ENCODE measurements at regions not wholly inside any gene's neighbourhood (a gene's known extent, or its start where the extent isn't known, plus 50 kb on each side); places are given as distances from the start of the nearest gene placed in this dataset.

DNA sequence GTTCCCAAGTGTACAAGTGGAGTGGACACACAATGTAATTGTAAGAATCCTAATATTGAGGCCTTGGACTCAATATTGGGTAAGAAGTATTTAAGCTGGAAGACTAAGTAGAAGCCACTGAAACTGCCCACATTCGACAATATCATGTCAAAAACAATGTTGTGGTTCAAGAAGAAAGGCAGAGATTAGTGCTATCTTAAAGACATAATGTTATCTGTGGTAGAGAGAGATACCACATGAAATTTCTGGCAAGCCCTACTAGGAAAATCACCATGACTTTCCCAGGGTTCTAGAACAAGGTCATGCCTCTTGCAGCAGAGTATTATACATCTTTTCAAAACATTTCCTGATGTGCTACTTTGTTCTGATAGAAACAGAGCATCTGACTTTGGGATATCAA is 192.6 kb downstream of the RAP2B start:
- Mint-ChIP-seq H3K4me1 (no peaks in the 10 kb centered on the region), H3K9me3 (peaks cover 0 to 10% (median 6%) of the 10 kb centered on the region in 7 donors), H3K4me3 (no peak overlapping the region), H3K27ac (no peak overlapping the region), H3K27me3 (ENCODE audit: low read depth in 3 of 3) (peaks cover 0 to 2% (median 1%) of the 10 kb centered on the region in 3 donors), H3K36me3 (no peaks in the 10 kb centered on the region)
- no peak for DNase-seq
- intact Hi-C loops (cut with micrococcal nuclease) = no loop called here
- Histone ChIP-seq H3K4me3 (replicated peaks in 1 of 3; ENCODE audit: low read depth in 2 of 3, low read length in 3 of 3) (no peak overlapping the region), H3K9me3 (replicated peaks in 1 of 2; ENCODE audit: control insufficient read depth in 1 of 2, insufficient read depth in 1 of 2, low read length in 2 of 2) (peaks cover 0 to 9% of the 10 kb centered on the region in 2 donors), H3K27me3 (ENCODE audit: control insufficient read depth in 2 of 2, insufficient read depth in 2 of 2, low read length in 2 of 2) (no peaks in the 10 kb centered on the region), H4K20me1 (ENCODE audit: insufficient read depth, low read length) (no peaks in the 10 kb centered on the region), H3K79me2 (ENCODE audit: insufficient read depth, low read length) (no peaks in the 10 kb centered on the region), H3K9ac (ENCODE audit: insufficient read depth, low read length, poor library complexity, severe bottlenecking) (no peak overlapping the region), H3K4me1 (ENCODE audit: control insufficient read depth in 1 of 2, insufficient read depth in 2 of 2, low read length in 2 of 2) (no peaks in the 10 kb centered on the region), H3K4me2 (replicated peaks; ENCODE audit: extremely low read depth, low read length, poor library complexity, severe bottlenecking) (no peak overlapping the region), H3K36me3 (replicated peaks in 1 of 2; ENCODE audit: control insufficient read depth in 1 of 2, insufficient read depth in 2 of 2, low read length in 2 of 2) (no peaks in the 10 kb centered on the region), H2AFZ (ENCODE audit: insufficient read depth, low read depth, low read length, poor library complexity, severe bottlenecking) (no peak overlapping the region), H3K27ac (ENCODE audit: low read depth in 1 of 2, low read length in 2 of 2) (no peak overlapping the region)
- no CpG with 5 or more reads among the region's 1 CpG for WGBS (ENCODE audit: insufficient coverage)
- TF ChIP-seq, protein P1, sequence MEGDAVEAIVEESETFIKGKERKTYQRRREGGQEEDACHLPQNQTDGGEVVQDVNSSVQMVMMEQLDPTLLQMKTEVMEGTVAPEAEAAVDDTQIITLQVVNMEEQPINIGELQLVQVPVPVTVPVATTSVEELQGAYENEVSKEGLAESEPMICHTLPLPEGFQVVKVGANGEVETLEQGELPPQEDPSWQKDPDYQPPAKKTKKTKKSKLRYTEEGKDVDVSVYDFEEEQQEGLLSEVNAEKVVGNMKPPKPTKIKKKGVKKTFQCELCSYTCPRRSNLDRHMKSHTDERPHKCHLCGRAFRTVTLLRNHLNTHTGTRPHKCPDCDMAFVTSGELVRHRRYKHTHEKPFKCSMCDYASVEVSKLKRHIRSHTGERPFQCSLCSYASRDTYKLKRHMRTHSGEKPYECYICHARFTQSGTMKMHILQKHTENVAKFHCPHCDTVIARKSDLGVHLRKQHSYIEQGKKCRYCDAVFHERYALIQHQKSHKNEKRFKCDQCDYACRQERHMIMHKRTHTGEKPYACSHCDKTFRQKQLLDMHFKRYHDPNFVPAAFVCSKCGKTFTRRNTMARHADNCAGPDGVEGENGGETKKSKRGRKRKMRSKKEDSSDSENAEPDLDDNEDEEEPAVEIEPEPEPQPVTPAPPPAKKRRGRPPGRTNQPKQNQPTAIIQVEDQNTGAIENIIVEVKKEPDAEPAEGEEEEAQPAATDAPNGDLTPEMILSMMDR (IDR thresholded peaks at IDR 0.05) = no peak

DNA sequence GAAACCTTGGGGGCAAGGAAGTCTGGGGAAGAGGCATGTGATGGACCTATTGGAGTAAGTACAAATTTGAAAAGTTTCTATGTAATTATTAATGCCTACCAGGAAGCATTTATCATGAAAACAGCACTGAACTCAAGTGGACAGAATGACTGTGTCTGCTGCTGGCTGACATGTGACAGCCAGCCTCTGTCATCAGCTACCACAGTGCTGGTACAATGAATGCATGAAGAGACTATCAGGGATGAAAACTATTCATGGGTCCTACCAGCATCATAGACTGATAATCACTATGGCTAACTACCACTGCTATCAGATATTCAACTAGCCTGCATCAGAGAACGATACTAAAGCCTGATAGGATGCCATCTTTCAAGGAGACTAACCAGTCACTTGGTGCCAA is 193.5 kb downstream of the RAP2B start:
- Histone ChIP-seq H4K20me1 (ENCODE audit: insufficient read depth, low read length) (no peaks in the 10 kb centered on the region), H2AFZ (ENCODE audit: insufficient read depth, low read depth, low read length, poor library complexity, severe bottlenecking) (no peak overlapping the region), H3K9me3 (replicated peaks in 1 of 2; ENCODE audit: control insufficient read depth in 1 of 2, insufficient read depth in 1 of 2, low read length in 2 of 2) (peaks cover 0 to 9% of the 10 kb centered on the region in 2 donors), H3K4me2 (replicated peaks; ENCODE audit: extremely low read depth, low read length, poor library complexity, severe bottlenecking) (no peak overlapping the region), H3K79me2 (ENCODE audit: insufficient read depth, low read length) (no peaks in the 10 kb centered on the region), H3K9ac (ENCODE audit: insufficient read depth, low read length, poor library complexity, severe bottlenecking) (no peak overlapping the region), H3K27me3 (ENCODE audit: control insufficient read depth in 2 of 2, insufficient read depth in 2 of 2, low read length in 2 of 2) (no peaks in the 10 kb centered on the region), H3K4me1 (ENCODE audit: control insufficient read depth in 1 of 2, insufficient read depth in 2 of 2, low read length in 2 of 2) (no peaks in the 10 kb centered on the region), H3K4me3 (replicated peaks in 1 of 3; ENCODE audit: low read depth in 2 of 3, low read length in 3 of 3) (no peak overlapping the region), H3K27ac (ENCODE audit: low read depth in 1 of 2, low read length in 2 of 2) (no peak overlapping the region), H3K36me3 (replicated peaks in 1 of 2; ENCODE audit: control insufficient read depth in 1 of 2, insufficient read depth in 2 of 2, low read length in 2 of 2) (no peaks in the 10 kb centered on the region)
- Mint-ChIP-seq H3K9me3 (peaks cover 0 to 14% (median 6%) of the 10 kb centered on the region in 7 donors), H3K4me1 (no peaks in the 10 kb centered on the region), H3K27ac (no peak overlapping the region), H3K27me3 (ENCODE audit: low read depth in 3 of 3) (peaks cover 0 to 1% (median 0%) of the 10 kb centered on the region in 3 donors), H3K4me3 (no peak overlapping the region), H3K36me3 (no peaks in the 10 kb centered on the region)
- TF ChIP-seq, protein P1 (IDR thresholded peaks at IDR 0.05) = no peak
- WGBS (ENCODE audit: insufficient coverage) = 100% methylated on average over 1 of the region's 1 CpG
- no peak for DNase-seq
- intact Hi-C loops (cut with micrococcal nuclease) = no loop called here

All from CD14-positive monocyte (primary cell).